ENCODE measurements at regions not wholly inside any gene's neighbourhood (a gene's known extent, or its start where the extent isn't known, plus 50 kb on each side); places are given as distances from the start of the nearest gene placed in this dataset.

DNA sequence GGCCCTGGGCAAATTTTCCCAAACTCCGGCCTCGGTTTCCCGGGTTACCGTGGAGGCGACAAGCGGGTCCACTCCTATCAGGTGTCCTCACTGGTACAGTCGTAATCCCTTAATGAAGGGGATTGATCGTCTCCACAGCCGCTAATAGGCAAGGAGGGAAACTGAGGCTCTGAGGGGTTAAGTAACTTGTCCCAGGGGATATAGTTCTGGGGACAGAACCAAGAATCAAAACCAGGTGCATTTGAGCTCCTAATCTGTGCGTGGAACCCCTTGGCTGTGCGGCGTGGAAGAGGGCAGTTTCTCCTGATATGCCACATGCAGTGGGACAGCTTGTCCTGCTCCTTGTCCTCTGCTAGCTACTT, 157.2 kb downstream of the CYRIA start:
- DNase-seq (ENCODE audit: insufficient read length, low spot score) (no peak), FAIRE-seq (no peak)

DNA sequence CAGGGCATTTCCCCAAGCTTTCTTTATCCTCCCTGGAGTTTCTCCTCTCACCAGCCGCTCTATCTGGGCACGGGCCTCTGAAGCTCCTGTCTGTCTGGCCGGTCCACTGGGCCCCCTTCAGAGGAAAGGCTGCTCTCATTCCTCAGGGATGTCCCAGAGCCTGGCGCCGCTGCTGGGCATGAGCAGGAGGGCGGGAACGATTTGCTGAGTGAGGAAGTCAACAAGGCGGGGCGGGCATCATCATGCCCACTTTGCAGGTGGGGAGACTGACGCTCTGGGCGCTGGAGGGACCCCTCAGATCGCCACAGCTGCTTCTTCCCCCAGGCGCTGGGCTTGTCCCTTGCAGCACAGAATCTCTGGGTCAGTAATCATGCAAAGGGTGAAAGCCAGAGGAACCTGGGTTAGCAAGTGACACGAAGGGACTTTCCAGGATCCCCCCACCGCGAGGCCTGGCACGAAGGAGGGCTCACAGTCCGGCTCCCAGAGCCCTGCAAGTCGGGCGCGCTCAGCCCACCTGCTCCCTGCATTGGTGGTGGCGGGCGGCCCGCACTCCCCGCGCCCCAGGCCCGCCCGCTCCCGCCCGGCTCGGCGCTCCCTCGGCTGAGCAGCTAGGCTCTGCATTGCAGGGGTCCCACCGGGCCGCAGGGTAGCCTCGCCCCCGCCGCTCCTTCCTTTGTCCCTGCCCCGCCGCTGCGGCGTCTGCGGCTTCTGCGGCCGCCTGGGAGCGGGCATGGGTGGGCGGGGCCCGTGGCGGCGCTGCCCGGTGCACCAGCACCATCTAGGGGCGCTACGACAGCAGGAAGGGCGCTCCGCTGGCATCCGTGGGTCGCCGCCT, 157.8 kb downstream of the CYRIA start:
- no peak for DNase-seq (ENCODE audit: insufficient read length, low spot score)
- no peak for FAIRE-seq

DNA sequence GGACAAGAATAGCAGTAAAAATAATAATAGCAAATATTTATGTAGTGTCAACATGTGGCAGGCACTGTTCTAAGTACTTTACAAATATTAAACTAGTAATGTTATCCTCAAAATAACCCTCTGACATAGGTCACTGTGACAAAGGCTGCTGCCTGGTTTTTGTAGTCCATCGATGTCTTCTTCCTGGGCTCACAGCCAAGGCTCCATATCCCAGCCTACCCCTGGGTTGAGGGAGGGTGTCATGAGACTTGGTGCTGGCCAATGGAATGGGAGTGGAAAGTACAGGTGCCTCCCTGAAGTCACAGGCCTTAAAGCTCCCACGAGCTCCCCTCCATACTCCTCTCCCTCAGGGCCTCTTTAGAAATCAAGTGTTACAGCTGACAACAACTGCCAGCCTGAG, 159.3 kb downstream of the CYRIA start:
- DNase-seq (ENCODE audit: insufficient read length, low spot score): no peak
- no peak for FAIRE-seq

DNA sequence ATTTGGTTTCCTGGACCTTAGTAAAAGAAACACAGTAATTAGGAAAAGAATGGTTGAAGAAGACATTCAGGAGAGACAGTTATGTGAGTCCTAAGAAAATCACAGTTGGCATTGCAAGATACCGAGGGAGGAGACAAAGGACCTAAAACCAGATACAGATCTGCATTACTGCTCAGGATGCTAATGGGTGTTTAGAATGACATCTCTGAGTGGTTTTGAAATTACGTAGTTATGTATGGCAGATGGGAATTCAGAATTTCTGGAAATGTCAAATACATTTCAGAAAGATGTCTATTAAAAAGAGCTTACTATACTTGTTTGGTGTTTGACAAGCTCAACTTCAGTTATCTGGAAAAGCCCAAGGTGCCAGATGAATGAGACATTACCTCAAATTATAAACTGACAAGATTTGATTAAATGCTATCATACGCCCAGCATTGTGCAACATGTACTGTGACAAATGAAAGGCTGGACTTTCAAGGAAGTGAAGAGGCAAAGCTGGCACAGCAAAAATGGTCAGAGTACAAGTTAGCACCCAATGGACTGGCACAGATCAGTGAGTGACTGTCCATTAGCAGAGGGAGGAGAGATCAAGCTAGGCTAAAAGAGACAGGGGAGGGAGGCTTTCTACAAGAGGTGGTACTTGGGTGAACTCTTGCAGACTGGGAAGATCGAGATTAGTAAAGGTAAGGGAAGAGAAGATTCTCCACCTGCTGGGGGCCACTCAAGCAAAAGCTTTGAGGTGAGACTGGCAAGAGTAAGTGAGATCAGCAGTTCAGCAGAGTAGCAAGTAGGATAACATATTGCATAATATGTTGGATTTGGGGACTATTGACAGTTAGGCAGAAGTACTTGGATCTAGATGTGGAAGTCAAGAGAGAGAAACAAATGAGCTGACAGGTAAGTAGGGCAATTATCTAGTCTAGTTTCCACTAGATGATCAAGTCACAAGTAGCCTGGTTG, 168.9 kb downstream of the CYRIA start:
- no peak for DNase-seq (ENCODE audit: insufficient read length, low spot score)
- FAIRE-seq: no peak

DNA sequence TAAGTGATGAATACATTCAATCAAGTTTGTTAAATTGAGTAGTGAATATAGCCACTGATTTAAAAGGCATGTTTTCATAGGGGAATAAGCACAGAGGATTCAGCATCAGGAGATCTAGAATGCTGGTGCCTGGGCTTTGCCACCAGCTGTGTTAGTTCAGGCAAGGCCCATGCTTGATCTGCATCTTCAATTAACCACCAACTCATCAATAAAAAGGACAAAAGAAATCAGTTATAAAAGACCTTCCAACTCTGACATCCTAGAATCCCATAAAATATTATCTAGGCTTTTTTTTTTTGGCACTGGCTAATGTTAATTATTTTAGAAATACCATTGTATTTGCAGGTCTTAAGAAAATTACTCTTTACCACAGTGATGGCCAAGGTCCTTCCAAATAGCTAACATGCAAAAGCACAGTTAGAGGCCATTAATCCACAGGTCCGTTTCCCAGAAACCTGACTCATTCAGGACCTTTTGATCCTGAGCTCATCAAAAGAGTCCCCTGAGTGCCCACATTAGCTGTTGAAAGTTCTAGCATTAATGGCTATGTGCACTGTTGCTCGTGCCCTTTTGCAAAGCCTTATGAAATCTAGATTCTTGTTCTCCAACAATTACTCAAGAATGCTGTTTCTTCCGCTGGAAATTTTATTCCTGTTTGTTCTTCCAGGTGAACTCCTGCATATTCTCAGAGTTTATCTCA, 170.0 kb downstream of the CYRIA start:
- DNase-seq (ENCODE audit: insufficient read length, low spot score) (no peak), FAIRE-seq (no peak)

DNA sequence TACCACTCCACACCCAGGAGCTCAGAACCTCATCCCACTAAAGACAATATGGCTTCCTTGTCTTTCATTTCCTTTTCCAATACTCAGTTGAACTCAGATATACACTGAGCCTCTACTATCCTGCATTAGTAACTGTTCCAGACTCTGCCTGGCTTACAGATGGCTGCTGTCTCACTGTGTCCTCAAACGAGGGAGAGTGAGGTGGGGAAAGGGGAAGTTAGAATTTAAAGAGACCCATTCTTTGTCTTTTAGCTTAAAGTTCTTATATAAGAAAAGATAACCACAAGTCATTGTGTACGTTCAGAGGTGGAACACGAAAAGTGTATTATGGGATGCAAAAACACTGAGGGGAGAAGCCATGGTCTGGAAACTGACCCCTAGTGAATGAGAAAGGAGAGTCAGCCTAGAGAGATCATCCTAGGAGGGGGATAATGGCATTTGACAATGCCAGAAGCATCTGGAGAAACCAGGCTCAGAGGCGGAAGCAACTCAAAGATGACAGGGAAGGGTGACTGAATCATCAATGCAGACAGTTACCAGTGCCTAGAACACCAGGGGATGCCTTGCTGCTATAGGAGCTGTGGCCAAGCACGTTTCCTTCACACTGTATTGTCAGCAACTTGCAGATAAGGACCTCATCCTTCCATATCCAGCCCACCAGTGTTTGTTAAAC, 170.7 kb downstream of the CYRIA start:
- no peak for DNase-seq (ENCODE audit: insufficient read length, low spot score)
- FAIRE-seq: no peak

DNA sequence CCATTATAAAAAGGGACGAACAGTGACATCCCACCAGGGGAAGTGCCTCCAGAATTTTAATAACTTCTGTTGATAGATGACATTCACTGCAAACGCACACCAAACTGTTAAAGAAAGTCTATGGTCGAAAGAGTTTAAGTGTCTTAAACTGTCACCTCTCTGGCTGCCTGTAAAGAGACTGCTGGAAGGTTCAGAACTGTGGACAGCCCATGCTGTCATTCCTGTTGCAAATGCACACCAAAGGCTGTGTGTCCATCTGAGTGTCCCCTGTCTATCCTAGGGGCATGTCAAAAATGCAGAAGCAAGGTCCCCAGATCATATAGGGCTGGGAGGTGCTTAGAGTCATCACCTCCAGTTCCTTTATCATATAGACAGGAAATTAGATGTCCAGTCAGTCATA, 171.8 kb downstream of the CYRIA start:
- DNase-seq (ENCODE audit: insufficient read length, low spot score): no peak
- no peak for FAIRE-seq

DNA sequence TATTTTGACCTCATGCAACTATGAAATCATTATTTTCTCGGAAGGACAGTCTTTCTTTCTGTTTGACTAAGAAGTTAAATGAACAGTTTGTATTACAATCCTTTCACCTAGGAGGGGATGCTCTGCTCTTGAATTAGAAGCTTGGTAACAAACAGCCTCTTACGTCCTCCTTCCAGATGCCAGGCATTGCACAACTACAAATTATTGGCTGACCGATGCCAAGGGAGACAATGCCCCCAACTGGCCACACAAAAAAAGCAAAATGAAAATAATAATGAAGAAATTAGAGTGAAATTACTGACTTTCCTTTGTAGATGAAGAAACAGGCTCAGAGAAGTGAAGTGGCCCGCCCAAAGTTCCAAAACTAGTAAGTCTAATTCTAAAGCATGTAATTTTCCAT, 177.9 kb downstream of the CYRIA start:
- DNase-seq (ENCODE audit: insufficient read length, low spot score): no peak
- no peak for FAIRE-seq

DNA sequence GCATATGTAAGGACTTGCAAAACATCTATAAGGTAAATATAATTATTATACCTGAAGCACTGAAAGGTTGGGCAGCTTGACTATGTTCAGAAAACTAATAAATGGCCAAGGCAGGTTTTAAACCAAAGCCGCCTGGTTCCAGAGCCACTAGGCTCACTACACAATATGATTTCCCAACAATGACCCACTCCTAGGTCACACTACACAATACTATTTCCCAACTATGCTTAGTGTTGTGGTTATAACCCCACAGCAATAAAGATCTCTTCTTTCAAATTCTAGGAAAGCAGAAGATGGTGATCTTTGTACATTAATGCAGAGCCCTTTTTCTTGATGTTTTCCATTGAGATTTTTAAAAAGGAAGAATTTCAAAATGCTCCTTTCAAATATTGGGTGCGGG, 180.4 kb downstream of the CYRIA start:
- FAIRE-seq (no peak), DNase-seq (ENCODE audit: insufficient read length, low spot score) (no peak)

DNA sequence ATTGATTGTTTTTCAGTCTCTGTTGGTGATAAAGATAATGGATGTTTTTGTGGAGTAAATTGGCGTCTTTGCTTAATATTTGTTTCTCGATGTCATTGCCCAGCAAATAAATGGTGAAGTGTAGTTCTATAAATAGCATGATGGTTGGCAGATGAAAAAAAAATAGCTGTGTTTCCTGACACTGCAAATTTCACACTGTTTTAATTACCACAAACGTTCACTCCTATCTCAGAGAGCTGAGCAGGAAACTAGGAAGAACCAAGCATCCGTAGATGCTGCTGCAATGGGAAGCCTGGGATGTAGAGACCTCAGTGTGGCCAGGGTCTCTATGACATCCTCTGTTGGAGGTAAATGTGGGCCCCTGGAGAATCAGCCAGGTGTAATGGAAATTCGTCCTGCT, 183.2 kb downstream of the CYRIA start:
- FAIRE-seq (no peak), DNase-seq (ENCODE audit: insufficient read length, low spot score) (no peak)

DNA sequence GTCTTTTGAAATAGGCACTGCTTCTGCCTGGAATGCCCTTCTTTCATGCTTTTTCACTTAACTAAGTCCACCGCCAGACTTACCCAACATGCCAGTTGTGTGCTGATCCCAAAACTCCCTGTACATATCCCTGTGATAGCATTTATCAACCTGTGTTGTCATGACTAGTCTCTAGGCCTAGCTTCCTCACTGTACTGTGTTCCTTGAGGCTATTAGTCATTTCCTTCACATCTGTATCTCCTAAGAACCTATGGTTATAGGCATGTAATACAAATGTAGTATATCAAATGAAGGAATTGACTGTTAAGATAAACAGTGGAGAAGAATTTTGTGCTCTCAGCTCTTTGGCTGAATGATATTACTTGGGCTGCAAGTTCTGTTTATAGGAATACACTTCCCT, 184.3 kb downstream of the CYRIA start:
- no peak for FAIRE-seq
- DNase-seq (ENCODE audit: insufficient read length, low spot score): no peak

DNA sequence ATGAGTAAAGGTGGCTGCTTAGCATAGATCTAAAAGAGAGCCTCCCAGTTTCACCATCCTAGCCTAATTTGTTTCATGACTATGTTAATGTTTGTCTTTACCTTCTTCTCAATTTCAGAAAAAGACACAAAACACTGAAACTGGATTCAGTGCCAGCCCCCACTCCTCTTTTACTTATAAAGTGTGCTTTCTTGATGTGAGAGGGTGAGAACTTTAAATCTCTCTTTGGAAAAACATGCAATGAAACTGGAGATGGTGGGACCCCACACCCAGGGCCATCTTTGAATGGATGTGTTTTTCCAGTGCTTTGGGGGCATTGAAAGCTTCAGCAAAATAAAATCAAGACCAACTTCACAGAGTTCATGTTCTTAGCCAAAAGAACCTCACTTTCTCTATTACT, 185.9 kb downstream of the CYRIA start:
- no peak for DNase-seq (ENCODE audit: insufficient read length, low spot score)
- no peak for FAIRE-seq

DNA sequence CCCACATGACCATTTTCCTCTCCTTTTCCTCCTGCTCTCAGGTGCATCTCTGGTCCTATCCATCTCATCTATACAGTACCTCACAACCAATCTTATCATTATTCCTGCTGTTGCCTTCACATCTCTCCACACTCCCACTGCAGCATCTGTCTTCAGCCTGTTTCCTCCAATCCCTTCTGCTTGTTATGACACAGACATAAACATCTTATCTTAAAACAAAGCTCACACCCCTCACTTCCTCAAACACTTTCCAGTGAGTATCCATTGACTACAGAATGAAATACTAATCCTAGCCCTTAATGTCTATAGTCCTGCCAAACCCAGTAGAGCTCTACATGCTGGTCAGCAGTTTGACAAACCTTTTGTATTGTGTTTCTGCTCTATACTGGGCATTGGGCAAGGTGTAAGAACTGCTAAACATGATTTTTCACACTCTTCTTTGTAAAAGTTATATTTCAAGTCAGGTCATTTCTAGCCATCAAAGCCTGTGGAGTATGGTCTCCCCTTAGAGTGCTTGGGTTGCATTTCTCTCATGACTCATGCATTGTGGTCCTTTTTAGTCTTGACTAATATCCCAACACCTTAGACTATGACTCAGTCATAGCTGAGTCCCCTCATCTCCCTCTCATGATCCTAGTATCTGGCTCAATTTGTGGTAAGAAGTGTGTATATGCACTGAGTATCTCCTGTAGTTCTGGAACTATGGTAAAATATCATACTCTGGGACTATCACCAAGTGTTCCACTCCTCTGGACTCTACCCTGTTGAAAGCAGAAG, 187.0 kb downstream of the CYRIA start:
- no peak for DNase-seq (ENCODE audit: insufficient read length, low spot score)
- no peak for FAIRE-seq

DNA sequence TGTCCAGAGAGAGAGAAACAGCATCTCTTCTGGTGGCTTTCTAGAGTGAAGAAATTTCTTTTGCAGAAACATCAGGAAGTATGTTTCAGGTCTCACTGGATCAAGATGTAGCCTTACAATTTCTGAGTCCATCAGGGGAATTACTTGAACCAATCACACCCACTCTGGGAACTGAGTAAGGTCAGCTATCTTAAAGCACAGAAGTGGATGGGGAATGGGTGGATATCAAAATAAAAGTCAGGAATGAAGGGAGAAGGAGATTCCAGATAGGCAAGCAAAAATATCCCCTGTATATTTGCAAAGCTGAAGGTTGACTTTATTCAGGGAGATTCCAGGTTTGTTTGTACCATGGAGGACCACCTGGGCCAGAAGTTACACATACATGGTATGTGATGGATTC, 188.0 kb downstream of the CYRIA start:
- DNase-seq (ENCODE audit: insufficient read length, low spot score): no peak
- no peak for FAIRE-seq

DNA sequence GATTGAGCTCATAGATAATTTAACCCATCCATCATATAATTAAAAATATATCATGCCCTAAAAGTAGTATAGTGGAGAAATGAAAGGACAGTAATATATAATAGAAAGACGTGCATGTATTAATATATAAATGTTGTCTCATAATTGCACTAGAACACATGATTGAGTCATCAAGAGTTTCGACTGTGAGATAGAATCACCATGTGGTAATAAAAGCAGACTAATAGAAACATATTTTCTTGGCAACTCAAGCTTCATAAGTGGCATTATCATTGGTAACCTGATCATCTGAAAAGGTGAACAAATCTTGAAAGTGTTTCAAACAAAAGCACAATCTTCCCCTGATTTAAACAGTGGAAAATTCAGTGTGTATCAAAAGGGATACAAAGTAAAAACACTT, 188.8 kb downstream of the CYRIA start:
- FAIRE-seq (no peak), DNase-seq (ENCODE audit: insufficient read length, low spot score) (no peak)

DNA sequence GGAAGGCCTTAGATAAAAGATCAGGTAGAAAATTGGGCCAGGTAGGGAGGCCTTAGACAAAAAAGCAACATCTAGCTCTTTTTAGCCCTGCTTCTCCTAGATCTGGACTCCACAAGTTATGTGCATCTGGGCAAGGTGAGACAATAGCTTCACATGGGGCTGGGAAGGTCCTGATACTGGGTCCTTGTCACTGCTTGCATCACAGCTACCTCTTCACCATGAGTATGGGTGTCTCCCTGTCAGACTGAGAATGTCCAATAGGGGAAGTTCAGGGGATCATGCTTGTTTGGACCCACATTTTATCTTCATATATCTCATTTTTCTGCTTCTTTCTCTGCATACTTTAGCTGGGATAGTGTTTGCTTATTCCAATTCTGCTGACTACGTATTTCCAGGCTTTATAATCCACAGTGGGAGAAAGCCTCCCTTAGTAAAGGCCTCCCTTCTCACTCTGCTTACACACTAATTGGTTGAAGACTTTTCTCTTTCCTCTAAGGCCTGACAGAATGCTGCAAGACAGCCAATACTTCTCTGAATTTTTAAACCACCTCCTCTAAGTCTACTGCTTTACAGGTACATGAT, 189.6 kb downstream of the CYRIA start:
- DNase-seq (ENCODE audit: insufficient read length, low spot score): no peak
- FAIRE-seq: no peak

DNA sequence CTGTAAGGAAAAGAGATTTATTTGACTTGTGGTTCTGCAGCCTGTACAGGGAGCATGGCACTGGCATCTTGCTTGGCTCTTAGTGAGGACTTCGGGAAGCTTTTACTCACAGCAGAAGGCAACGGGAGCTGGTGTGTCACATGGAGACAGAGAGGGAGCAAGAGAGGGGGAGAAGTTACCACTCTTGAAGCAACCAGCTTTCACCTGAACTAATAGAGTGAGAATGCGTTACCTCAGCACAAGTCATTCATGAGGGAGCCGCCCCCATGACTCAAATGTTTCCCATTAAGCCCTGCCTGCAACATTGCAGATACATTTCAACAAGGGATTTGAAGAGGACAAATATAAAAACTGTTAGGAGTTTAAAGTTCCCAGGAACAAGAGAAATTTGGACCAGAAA, 190.0 kb downstream of the CYRIA start:
- DNase-seq (ENCODE audit: insufficient read length, low spot score): no peak
- FAIRE-seq: no peak

DNA sequence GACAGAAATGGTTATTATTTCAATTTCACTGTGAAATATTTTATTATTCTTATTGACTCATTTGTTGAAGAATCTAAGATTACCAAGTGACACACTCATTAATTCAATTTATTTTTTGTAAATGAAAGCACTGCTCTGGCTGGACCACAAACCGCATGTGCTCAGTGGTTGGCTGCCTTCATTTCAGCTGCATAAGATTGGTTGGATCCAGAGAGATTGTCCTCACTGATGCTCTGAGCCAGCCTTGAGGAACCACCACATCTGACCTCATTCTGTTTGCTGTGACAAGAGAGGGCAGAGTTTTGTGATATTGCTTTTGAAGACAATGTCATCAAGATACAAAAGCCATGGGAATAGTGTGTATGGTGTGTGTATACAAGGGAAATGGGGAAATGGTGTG, 192.1 kb downstream of the CYRIA start:
- FAIRE-seq (no peak), DNase-seq (ENCODE audit: insufficient read length, low spot score) (no peak)

DNA sequence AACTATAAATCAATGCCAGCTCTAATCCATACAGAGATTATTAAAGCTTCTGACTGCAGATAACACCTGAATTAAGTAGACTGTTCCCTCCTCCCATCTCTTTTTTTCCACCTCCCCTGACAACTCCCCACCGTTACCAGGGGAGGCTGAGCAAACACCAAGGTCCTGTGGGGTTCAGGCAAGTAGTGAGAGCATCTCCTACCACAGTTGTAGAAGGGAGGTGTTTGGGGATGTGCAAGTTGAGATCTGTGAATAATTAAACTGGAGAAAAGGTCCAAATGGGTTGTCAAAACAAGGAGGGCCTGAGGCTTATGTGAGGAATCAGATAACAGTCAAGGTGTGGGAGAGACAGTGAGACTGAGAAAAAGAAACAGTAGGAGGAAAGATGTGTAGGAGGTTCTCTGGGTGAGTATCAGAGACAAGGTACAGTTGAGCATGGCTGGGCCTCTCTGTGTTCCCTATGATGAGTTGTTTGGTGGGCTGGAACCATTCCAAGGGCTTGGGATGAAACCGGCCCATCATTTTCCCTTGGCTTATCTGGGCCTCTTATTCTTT, 194.6 kb downstream of the CYRIA start:
- no peak for FAIRE-seq
- no peak for DNase-seq (ENCODE audit: insufficient read length, low spot score)

DNA sequence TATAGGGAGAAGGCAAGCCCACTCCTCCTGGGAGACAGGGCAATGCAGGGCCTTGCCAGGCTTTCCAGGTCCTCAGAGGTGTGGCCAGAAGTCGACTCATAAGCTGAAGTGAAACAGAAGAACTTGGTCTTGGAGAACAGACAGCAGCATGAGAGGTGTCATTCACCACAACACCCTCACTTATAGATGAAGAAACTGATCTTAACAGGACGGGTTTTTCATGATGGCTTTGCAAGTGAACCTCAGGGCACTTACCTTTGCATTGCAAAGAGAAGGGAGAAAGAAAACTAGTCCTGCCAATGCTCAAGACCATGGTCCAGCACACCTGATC, 198.8 kb downstream of the CYRIA start:
- FAIRE-seq (no peak), DNase-seq (ENCODE audit: insufficient read length, low spot score) (no peak)
